ENCODE measurements at regions not wholly inside any gene's neighbourhood (a gene's known extent, or its start where the extent isn't known, plus 50 kb on each side); places are given as distances from the start of the nearest gene placed in this dataset.

DNA sequence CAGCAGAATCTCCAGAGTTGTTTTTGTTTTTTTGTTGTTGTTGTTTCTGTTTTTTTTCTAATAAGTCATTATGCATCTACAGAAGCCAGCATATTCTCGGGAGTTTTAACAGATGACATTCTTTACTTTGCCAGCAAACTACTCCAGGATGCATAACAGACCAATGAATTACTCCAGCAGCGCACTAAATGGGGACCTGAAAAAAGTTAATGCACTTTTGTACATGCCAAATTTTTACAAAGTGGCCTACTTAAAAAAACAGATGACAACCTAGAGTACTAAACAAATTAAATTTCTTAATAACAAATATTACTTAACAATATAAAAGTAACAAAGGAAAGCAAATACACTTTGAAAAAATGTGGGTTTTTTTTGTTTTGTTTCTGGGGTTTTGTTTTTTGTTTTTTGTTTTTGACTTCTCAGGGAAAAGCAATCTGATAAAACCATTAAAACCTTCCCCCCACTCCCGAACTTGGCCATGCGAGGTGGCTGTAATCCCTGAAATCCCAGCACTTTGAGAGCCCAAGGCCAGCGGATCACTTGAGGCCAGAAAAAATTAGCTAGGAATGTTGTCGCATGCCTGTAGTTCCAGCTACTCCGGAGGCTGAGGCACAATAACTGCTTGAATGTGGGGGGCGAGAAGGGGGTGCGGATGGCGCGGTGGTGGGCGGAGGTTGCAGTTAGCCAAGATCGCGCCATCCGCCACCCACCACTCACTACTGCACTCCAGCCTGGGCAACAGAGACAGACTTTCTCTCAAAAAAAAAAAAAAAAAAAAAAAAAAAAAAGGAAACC is 352.4 kb downstream of the CETN3 start:
- H3K27me3 ChIP-seq: no peaks in the 10 kb centered on the region
- TF ChIP-seq, protein P1, sequence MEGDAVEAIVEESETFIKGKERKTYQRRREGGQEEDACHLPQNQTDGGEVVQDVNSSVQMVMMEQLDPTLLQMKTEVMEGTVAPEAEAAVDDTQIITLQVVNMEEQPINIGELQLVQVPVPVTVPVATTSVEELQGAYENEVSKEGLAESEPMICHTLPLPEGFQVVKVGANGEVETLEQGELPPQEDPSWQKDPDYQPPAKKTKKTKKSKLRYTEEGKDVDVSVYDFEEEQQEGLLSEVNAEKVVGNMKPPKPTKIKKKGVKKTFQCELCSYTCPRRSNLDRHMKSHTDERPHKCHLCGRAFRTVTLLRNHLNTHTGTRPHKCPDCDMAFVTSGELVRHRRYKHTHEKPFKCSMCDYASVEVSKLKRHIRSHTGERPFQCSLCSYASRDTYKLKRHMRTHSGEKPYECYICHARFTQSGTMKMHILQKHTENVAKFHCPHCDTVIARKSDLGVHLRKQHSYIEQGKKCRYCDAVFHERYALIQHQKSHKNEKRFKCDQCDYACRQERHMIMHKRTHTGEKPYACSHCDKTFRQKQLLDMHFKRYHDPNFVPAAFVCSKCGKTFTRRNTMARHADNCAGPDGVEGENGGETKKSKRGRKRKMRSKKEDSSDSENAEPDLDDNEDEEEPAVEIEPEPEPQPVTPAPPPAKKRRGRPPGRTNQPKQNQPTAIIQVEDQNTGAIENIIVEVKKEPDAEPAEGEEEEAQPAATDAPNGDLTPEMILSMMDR (IDR thresholded peaks at IDR 0.05): no peak
- TF ChIP-seq POLR2AphosphoS5 (IDR thresholded peaks at IDR 0.05) (no peak), POLR2A (IDR thresholded peaks at IDR 0.05) (no peak)
- H3K9me3 ChIP-seq: no peaks in the 10 kb centered on the region
- no peak overlapping the region for H3K4me3 ChIP-seq
- intact Hi-C loops (cut with DNase I; ENCODE audit: low total_unique reads): no loop called here
- no peak overlapping the region for H3K27ac ChIP-seq
- no peaks in the 10 kb centered on the region for H3K36me3 ChIP-seq
- DNase-seq (ENCODE audit: low spot score in 2 of 2): no peak
- H3K4me1 ChIP-seq: no peaks in the 10 kb centered on the region

DNA sequence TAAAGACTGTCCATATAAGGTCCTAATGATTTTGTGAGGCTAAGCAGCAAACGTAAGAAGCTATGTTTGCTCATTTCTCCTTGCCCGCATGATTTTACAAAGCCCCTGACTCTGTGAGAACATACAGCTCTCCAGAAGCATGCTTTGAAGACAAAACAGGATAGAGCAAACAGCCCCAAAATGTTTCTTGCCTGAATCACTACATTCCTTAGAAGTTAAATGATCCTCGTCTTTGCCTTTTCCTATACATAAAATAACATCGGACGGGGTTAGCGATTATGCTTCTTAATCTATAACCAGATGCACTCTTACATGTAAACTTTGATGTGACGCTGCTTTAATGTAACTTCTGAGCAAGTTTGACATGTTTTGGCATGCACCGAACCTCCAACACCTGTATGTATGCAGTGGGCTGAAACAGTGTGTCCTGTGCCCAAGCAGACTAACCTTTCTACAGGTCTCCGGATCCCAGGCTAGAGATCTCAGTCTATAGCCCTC is 353.7 kb downstream of the CETN3 start:
- Histone ChIP-seq H3K4me1 (no peaks in the 10 kb centered on the region), H3K27me3 (no peaks in the 10 kb centered on the region), H3K27ac (no peak overlapping the region), H3K4me3 (no peak overlapping the region), H3K9me3 (no peaks in the 10 kb centered on the region), H3K36me3 (no peaks in the 10 kb centered on the region)
- intact Hi-C loops (cut with DNase I; ENCODE audit: low total_unique reads): no loop called here
- no peak for DNase-seq (ENCODE audit: low spot score in 2 of 2)
- TF ChIP-seq, protein P1 (IDR thresholded peaks at IDR 0.05): no peak
- no peak for TF ChIP-seq POLR2AphosphoS5 (IDR thresholded peaks at IDR 0.05)
- no peak for TF ChIP-seq POLR2A (IDR thresholded peaks at IDR 0.05)

DNA sequence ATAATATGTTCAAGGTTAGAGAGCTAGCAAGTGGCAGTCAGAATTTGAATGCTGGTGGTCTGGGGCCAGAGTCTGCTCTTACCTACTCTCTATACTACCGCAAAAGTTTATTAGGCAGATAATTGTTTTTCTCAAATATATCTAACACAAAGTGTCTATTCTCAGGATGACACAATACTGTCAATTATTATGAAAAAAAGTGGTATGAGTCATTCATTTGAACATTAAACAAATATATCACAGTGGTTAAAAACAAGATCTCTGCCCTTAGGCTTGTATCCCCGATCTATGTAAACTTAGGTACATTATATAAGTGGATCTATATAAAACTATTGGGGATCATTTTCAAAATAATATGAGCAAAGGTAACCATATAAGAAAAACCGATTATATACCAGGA is 354.9 kb downstream of the CETN3 start:
- TF ChIP-seq POLR2AphosphoS5 (IDR thresholded peaks at IDR 0.05) (no peak), POLR2A (IDR thresholded peaks at IDR 0.05) (no peak)
- TF ChIP-seq, protein P1 (IDR thresholded peaks at IDR 0.05): no peak
- H3K4me1 ChIP-seq: no peaks in the 10 kb centered on the region
- H3K9me3 ChIP-seq: no peaks in the 10 kb centered on the region
- DNase-seq (ENCODE audit: low spot score in 2 of 2): no peak
- H3K27me3 ChIP-seq: no peaks in the 10 kb centered on the region
- H3K27ac ChIP-seq: no peak overlapping the region
- intact Hi-C loops (cut with DNase I; ENCODE audit: low total_unique reads): no loop called here
- no peaks in the 10 kb centered on the region for H3K36me3 ChIP-seq
- no peak overlapping the region for H3K4me3 ChIP-seq

DNA sequence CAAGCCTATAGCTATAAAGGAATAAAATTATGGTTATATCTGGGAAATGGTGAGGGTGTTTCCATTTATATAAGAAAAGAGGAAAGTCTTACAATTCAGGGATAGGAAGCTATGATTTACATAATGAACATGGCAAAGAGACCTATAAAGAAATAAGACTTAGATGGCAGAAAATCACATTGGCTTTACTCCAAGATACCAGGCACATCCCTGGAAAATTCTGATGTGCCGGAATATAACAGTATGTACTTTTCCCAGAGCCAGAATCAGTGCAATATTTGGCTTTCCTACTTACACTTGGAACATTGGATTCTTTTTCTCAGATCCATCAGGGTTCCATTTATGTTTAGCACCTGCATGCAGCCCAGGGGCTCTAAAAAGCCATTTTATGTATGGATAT is 357.8 kb downstream of the CETN3 start:
- no peak overlapping the region for H3K4me3 ChIP-seq
- no peaks in the 10 kb centered on the region for H3K27me3 ChIP-seq
- H3K36me3 ChIP-seq: no peaks in the 10 kb centered on the region
- intact Hi-C loops (cut with DNase I; ENCODE audit: low total_unique reads): no loop called here
- no peaks in the 10 kb centered on the region for H3K4me1 ChIP-seq
- TF ChIP-seq POLR2A (IDR thresholded peaks at IDR 0.05): no peak
- no peak overlapping the region for H3K27ac ChIP-seq
- no peaks in the 10 kb centered on the region for H3K9me3 ChIP-seq
- no peak for DNase-seq (ENCODE audit: low spot score in 2 of 2)

DNA sequence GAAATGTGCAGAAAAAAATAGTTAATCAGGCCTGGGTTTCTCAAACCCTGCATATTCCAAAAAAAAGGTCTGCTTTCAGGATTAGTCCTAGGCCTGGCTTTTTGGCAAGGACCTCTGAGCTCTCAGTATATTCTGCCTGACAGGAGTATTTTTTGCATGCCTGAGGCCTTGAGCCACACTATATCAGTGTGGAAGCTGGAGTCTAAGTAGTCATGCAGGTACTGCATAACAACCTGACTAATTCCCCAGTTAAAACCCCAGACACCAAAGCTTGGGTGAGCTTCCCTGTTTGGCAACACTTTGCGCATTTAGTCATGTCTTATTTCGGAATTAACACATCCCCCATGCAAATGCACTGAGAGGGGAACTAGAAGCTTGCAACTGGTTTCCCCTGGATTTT is 359.5 kb downstream of the CETN3 start:
- intact Hi-C loops (cut with DNase I; ENCODE audit: low total_unique reads): no loop called here
- Histone ChIP-seq H3K27ac (no peak overlapping the region), H3K9me3 (no peaks in the 10 kb centered on the region), H3K36me3 (no peaks in the 10 kb centered on the region), H3K4me1 (no peaks in the 10 kb centered on the region), H3K27me3 (no peaks in the 10 kb centered on the region), H3K4me3 (no peak overlapping the region)
- DNase-seq (ENCODE audit: low spot score in 2 of 2): no peak
- TF ChIP-seq POLR2A (IDR thresholded peaks at IDR 0.05): no peak
- TF ChIP-seq POLR2AphosphoS5 (IDR thresholded peaks at IDR 0.05): no peak
- TF ChIP-seq, protein P1 (IDR thresholded peaks at IDR 0.05): no peak
